KOPT-K1 (cell line): ENCODE measurements at regions not wholly inside any gene's neighbourhood (a gene's known extent, or its start where the extent isn't known, plus 50 kb on each side); places are given as distances from the start of the nearest gene placed in this dataset.

ENCODE experiments used
- H3K27ac ChIP-seq: fragments of 200-600 bp; sonication (generic); 2 replicates; pipeline ENCODE4 v1.5.1; 2016; ENCODE audit warnings: antibody characterized with exemption, mild to moderate bottlenecking, low read depth, low read length; ENCODE audit not compliant: poor library complexity, severe bottlenecking
- H3K36me3 ChIP-seq: fragments of 200-600 bp; sonication (generic); 2 replicates; pipeline ENCODE4 v1.5.1; 2017; ENCODE audit warnings: antibody characterized with exemption, mild to moderate bottlenecking, low read length, moderate library complexity; ENCODE audit not compliant: insufficient read depth
- H3K9me3 ChIP-seq: fragments of 200-600 bp; sonication (generic); 2 replicates; pipeline ENCODE4 v1.5.1; 2017; ENCODE audit warnings: antibody characterized with exemption, low read length, mild to moderate bottlenecking; ENCODE audit not compliant: insufficient read depth, poor library complexity, severe bottlenecking

DNA sequence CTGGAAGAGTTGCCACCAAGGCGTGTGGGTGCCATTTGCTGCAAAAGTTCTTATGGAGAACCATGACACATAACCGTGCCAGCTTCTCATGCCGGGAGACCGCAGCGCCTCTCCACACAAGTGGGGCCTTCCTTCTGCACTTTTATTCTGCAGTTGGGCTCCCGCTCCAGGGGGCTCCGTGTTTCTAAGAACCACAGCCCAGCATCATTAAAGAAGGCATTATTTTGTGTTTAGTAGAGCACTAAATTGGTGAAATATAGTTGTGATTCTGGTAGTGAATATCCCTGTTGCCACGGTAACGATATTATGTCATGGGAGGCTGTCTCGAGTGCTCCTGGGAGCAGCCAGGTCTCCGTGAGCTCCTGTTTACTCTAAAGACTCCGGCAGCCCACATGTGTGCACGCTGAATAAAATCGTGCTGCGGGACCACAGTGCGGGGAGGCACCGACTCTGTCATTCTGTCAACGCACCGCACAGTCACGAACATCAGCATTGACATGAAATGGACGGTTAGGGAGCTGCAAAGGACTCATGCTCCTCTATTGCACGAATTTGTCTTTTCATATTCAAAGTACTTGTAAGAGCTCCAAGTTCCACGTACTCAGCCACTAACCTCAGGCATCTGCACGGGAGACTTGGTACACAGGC lies 68.8 kb upstream of the PITRM1 start:
- H3K27ac ChIP-seq, result no peak overlapping the region
- H3K36me3 ChIP-seq, result no peaks in the 10 kb centered on the region
- no peaks in the 10 kb centered on the region for H3K9me3 ChIP-seq

DNA sequence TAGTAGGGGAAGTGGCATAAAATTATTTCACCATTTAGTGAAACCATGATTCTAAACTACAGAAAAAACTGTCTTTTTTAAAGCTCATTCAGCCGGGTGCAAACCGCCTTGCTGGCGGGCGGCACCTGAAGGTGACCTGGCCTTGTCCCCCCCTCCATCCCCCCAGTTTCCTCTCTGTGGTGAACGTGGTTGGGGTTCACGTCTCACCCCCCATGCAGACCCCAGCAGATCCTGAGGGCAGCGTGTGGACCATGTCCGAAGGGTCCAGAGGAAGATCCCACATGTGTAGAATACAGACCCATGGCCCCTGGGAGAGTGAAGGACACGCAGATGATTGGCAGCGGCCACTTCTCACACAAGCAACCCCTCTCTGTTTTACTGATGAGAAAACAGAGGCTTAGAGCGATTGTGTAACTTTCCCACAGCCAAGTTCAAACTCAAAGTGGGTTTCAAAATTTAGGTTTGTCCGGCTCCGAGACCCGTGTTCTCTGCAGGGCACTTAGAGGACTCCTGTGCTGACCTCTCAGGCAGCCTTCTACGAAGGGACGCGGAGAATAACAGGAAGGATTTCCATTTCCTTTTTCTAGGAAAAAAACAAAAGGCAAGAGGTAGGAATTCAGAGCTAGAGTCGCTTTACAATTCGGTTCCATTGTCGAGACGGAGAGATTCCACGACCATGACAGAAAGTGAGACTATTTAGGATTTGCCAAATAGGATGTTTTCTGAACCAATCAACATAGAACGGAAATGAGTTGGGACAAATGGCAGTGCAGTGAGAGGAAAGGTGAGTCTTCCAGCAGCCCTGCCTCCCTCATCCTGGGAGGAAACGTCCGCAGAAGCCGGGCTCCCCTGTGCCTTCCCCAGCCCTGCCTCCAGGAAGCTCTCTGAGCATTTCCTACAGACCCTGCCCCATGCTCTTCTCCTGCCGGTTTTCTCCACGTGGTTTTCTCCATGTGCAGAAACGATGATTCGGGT lies 67.6 kb upstream of the PITRM1 start:
- Histone ChIP-seq H3K36me3 (no peaks in the 10 kb centered on the region), H3K27ac (no peak overlapping the region), H3K9me3 (no peaks in the 10 kb centered on the region)

DNA sequence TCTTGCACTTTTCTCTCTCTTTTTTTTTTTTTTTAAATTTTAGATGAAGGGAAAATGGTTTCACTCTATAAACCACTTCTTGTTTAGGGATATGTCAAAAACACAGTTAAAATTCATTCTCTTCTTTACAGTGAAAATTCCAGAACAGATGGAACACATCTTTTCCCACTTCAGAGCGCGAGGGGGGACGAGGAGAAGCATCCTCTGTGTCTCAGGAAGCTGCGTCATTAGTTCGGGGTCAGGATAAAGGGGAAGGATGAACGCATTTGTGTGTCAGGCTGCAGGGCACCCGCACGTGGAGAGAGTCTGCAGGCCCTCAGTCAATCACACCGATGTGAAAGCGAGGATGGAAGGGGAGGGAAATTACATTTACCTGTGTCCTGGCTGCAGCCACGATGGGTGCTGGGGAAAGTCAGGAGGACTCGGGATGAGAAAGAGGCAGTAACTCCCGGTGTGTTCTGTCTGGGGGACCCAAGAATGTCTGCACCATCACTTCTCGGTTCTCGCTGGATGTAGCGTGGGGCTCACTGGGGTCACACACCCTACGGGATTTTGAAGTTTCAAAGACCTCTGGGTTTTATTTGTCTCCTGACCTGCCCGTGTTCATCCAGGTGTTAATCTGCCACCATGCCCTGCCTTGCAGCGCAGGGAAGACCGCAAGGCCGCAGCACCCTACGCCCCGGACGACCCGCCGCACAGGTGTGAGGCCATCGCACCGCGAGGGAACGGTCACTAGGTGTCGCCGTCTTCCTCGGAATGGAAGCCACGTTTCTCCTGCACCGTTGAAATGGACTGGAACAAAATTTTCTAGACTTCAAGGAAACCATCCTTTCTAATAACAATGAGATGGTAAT lies 66.7 kb upstream of the PITRM1 start:
- H3K9me3 ChIP-seq, result no peaks in the 10 kb centered on the region
- no peak overlapping the region for H3K27ac ChIP-seq
- H3K36me3 ChIP-seq, result no peaks in the 10 kb centered on the region

DNA sequence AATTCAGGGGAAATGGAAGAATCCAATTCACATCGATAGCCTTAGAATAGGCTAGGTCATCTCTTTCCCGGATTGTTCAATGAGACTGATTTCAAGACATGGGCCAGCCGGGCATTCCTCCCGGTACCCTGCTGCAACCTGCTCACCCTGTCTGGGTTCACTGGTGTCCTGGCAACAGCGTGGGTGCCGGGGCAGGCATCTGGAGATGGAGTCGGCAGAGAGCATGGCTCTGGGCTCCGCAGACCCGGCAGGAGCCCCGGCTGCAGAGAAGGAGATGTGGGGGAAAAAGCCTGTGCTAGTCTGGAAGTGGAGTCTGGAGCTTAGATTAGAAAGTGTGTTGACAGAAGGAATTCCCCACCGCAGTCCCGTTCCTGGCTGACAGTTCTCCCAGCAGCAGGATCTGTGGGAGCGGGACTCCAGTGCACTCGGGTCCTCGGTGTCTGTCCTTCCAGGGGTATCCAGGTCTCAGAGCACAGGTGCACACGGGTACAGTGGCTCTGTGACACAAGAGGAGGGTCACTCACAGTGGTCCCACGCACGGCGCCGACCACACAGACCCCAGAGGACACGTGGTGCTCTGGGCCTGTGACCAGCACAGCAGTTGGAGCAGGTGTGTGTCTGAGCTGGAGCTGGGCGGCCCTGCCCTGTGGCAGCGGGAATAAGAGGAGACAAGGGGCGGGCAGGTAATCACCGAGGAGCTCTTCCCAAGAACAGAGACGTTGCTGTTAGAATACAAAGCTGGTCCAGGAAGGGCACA lies 65.7 kb upstream of the PITRM1 start:
- Histone ChIP-seq H3K27ac (no peak overlapping the region), H3K9me3 (no peaks in the 10 kb centered on the region), H3K36me3 (no peaks in the 10 kb centered on the region)

DNA sequence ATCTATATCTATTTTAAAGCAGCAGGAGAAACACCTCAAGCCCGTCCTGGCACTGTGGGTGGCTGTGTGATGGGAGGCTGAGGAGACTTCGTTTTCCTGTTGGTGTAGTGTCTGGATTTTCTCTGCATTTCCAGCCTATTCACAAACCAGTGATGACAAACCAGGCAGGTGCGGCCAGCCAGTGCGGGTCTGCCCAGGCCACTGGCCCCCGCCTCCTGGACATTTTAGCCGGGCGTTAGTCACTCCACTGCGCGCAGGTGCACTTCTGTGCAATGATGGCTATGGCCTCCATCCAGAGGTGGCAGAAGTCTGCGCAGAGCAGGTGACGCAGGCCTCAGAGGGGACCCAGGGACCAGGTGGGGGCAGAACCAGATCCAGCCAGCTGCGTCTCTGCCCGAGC lies 64.9 kb upstream of the PITRM1 start:
- H3K27ac ChIP-seq, result no peak overlapping the region
- H3K9me3 ChIP-seq, result no peaks in the 10 kb centered on the region
- no peaks in the 10 kb centered on the region for H3K36me3 ChIP-seq

DNA sequence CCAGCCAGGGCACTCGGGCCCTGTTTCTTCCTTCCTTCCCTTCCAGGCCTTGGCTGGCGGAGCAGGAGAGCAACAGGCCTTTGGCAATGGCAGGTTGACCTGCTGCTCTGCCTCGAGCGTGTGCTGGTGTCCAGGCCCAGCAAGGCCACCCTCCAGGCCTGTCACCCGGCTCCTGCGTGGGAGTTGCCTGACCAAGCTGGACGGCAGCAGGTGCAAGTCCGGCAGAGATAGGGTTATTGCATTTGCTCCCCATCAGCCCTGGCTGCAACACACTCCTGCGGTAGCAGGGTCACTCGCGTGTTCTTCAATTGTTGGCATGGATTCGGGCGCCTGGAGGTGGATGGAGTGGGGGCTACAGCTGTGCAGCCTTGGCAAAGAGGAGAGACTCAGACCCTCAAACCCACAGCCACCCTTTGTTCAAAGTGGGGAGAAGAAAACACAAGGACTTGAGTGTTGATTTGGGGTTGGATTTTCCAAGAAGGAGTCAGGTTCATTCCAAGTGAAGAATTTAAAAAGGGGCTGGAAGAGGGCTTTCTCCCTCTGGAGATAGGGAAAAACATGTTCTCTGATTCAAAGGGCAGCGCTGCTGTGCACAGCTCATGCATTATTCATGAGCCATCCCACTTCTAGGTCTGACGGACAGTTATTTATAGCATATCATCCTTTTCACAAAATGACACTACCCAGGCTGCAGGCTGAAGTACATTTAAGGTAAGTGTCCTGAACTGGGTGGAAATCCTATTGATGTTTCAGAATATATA lies 64.2 kb upstream of the PITRM1 start:
- Histone ChIP-seq H3K36me3 (no peaks in the 10 kb centered on the region), H3K27ac (no peak overlapping the region), H3K9me3 (no peaks in the 10 kb centered on the region)

DNA sequence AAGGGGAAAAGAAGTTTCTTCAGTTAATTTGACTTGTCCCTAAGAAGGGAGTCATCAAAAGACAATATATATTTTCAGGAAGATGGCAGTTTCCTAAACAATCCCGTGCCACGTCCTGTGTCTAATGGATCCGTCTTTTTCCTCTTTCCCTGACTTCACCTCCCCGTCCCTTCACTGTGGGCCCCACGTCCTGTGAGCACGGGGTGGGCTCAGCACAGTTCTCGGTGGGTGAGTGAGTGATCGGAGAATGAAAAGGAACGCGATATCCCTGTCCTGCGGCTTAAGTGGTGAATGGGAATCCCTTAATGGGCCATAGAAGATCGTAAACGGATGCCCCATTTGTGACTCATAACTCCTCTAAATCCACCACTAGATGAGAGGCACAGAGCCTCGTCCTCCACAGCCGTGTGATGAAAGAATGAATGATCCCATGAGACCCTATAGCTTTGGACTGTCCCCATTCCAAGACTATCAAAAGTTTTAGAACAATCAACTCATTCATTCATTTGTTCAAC lies 63.5 kb upstream of the PITRM1 start:
- Histone ChIP-seq H3K36me3 (no peaks in the 10 kb centered on the region), H3K9me3 (no peaks in the 10 kb centered on the region), H3K27ac (no peak overlapping the region)

DNA sequence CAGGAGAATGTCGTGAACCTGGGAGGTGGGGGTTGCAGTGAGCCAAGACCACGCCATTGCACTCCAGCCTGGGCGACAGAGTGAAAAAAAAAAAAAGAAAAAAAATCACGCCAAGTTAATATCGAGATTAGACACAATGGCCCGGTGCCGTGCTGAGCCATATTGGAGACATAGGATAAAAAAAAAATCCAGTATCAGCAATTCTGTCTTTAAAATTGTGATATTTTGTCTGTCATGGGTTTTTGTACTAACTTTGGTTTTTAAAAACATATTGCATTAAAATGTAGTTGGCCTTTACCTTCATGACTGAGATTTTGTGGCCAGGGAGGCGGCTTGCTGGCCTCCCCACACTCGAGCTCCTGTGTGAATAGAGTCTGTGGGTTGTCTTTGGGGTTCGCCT lies 62.8 kb upstream of the PITRM1 start:
- H3K9me3 ChIP-seq, result no peaks in the 10 kb centered on the region
- H3K36me3 ChIP-seq, result no peaks in the 10 kb centered on the region
- H3K27ac ChIP-seq, result no peak overlapping the region

DNA sequence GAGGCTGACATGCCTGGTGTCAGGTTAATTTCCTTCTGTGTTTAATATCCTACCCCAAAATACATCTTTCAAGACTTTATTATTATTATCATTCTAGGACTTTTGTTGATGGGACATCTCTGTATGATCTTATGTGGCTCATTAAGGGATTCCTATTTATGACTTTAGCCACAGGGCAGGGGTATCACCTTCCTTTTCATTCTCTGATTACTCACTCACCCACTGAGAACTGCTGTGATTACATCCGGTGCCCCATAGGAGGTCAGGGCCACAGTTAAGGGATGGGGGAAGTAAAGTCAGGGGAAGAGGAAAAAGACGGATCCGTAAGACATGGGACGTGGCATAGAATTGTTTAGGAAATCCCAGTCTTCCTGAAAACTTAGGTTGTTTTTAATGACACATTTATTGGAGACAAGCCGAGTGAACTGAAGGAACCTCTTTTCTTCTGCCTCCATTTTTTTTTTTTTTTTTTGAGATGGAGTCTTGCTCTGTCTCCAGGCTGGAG lies 61.0 kb upstream of the PITRM1 start:
- Histone ChIP-seq H3K27ac (no peak overlapping the region), H3K9me3 (no peaks in the 10 kb centered on the region), H3K36me3 (no peaks in the 10 kb centered on the region)

DNA sequence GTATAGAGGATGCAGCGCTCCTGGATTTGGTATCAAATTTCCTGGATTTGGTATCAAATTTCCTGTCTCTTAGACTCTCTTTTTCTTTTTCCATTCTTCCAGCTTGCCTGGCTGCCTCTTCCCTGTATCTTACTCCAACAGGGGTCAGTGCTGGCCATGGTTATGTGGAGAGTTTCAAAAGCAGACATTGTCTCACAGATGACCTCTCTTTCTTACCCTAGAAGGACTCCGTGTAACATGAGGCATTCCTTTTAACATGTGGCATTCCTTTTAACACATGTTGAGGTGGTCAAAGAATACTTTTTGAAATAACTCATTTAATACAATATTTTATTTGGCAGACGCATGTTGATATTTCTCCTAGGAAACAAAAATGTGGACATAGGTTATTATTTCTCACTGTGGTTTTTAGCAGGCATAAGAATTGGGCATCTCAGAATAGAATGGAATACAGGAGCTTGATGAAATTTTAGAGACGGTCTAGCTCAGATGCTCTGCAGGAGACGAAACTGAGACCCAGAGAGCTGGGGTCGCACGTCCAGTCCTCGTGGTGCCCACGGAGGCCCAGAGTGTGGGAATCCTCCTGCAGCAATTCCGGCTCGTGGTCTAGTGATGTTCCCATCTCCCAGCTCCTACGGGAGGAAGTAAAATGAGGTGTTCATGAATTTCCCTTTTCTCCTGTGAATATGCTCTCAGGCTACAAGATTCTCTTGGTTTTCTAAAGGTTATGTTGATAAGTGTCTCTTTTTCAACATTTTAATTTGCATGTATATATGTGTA lies 59.6 kb upstream of the PITRM1 start:
- Histone ChIP-seq H3K27ac (no peak overlapping the region), H3K36me3 (no peaks in the 10 kb centered on the region), H3K9me3 (no peaks in the 10 kb centered on the region)

DNA sequence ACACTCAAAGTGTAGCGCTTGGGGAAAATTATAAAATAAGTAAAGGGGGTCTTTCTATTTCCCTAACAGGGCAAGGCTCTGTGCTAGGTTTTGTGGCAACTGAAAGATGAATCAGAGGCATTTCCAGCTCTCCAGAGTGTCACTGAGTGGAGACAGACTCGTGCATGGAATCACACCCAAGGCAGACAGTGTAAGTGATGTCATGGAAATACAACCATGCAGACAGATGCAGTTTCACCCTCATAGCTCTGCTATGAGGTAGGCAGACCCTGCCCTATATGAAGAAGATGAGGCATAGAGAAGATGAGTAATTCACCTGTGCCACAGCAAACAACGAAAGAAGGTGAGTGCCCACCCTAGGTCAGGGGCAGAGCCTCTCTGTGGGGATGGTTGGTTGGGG lies 57.2 kb upstream of the PITRM1 start:
- Histone ChIP-seq H3K36me3 (no peaks in the 10 kb centered on the region), H3K9me3 (no peaks in the 10 kb centered on the region), H3K27ac (no peak overlapping the region)

DNA sequence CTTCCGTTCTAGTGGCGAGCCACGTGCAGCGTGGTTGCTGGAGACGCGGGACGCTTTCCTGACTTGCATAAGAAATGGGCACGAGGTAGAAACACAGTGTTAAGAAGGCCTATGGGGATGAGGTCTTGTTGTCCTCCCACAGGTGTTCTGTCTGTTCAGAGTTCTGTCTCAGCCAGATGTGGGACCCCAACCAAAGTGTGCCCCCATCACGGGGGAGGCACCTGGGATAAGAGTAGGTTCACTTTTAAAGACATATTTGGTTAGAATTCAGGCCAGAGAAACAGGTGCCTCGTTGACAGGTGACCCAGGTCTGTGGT lies 56.0 kb upstream of the PITRM1 start:
- Histone ChIP-seq H3K27ac (no peak overlapping the region), H3K36me3 (no peaks in the 10 kb centered on the region), H3K9me3 (no peaks in the 10 kb centered on the region)

DNA sequence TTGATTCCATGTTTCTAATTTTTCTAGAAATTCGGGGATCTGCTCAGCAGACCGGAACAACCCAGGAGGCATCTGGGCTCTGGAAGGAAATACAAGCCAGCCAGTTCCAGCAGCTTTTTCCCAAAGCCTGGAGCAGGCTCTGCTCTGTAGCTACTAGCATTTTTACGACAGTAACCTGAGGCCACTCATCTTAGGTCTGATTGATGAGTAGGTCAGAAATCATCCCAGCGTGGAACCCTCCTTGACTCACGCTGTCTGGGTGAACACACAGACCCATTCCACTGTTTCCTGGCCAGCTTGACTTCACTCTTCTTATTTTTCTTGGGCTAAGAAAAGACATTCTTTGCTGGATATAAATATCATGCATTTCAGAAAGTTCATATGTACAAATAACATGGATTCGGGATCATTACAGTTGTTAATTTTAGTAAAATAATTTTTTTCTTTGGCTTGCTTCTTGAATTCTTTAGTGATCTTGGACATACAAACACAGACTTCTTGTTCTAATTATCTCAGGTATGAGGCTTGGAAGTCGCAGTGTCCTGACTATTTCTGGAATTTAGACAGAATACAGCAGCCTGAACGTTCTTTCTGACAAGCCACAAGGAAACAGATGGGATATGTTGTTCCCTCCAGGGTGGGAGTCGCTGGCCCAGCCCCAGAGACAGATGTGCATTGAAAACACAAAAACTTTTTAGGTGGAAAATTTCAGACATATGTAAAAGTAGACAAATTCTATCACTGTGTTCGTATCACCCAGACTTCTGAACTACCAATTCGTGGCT lies 54.6 kb upstream of the PITRM1 start:
- H3K27ac ChIP-seq, result no peak overlapping the region
- no peaks in the 10 kb centered on the region for H3K9me3 ChIP-seq
- no peaks in the 10 kb centered on the region for H3K36me3 ChIP-seq
